Breast epithelium (tissue), 3 donors: ENCODE measurements at regions not wholly inside any gene's neighbourhood (a gene's known extent, or its start where the extent isn't known, plus 50 kb on each side); places are given as distances from the start of the nearest gene placed in this dataset.

Experiments
- POLR2A ChIP-seq: fragments of 450-650 bp; IDR thresholded peaks from one replicate; pipeline ENCODE4 v1.6.1; 2016; ENCODE audit warnings: antibody characterized with exemption, mild to moderate bottlenecking, moderate library complexity
- TF ChIP-seq, protein P1 (sequence below), 3 donors: fragments of 450-650 bp; IDR thresholded peaks; one replicate each; pipeline ENCODE4 v1.5.1; 2016 to 2017; ENCODE audit warnings: antibody characterized with exemption in 3 of 3, mild to moderate bottlenecking in 3 of 3, moderate library complexity in 3 of 3

GRCh38 chr12:125393569-125393968 lies 328.3 kb downstream of the AACS start:
- TF ChIP-seq, protein P1, sequence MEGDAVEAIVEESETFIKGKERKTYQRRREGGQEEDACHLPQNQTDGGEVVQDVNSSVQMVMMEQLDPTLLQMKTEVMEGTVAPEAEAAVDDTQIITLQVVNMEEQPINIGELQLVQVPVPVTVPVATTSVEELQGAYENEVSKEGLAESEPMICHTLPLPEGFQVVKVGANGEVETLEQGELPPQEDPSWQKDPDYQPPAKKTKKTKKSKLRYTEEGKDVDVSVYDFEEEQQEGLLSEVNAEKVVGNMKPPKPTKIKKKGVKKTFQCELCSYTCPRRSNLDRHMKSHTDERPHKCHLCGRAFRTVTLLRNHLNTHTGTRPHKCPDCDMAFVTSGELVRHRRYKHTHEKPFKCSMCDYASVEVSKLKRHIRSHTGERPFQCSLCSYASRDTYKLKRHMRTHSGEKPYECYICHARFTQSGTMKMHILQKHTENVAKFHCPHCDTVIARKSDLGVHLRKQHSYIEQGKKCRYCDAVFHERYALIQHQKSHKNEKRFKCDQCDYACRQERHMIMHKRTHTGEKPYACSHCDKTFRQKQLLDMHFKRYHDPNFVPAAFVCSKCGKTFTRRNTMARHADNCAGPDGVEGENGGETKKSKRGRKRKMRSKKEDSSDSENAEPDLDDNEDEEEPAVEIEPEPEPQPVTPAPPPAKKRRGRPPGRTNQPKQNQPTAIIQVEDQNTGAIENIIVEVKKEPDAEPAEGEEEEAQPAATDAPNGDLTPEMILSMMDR (IDR thresholded peaks at IDR 0.05): no peak
- TF ChIP-seq POLR2A: no peak
